Suprapubic skin (tissue), 4 donors: ENCODE measurements at regions not wholly inside any gene's neighbourhood (a gene's known extent, or its start where the extent isn't known, plus 50 kb on each side); places are given as distances from the start of the nearest gene placed in this dataset.

Experiments used
- DNase-seq, 2 donors: peaks; one replicate each; pipeline ENCODE4 v3.0.0-alpha.2; 2019; ENCODE audit warnings: low spot score in 2 of 2
- H3K27ac ChIP-seq: fragments of 200-600 bp; sonication (generic); one replicate; pipeline ENCODE4 v1.5.1; 2019
- H3K27me3 ChIP-seq: fragments of 200-600 bp; sonication (generic); one replicate; pipeline ENCODE4 v1.5.1; 2019
- H3K36me3 ChIP-seq: fragments of 200-600 bp; sonication (generic); one replicate; pipeline ENCODE4 v1.5.1; 2019
- H3K4me1 ChIP-seq: fragments of 200-600 bp; sonication (generic); one replicate; pipeline ENCODE4 v1.5.1; 2019
- H3K4me3 ChIP-seq: fragments of 200-600 bp; sonication (generic); one replicate; pipeline ENCODE4 v1.5.1; 2019; ENCODE audit warnings: mild to moderate bottlenecking
- H3K9me3 ChIP-seq: fragments of 200-600 bp; sonication (generic); one replicate; pipeline ENCODE4 v1.5.1; 2019
- CTCF ChIP-seq, 2 donors: fragments of 200-600 bp in 1 of 2; fragments of 450-650 bp in 1 of 2; sonication (generic) in 1 of 2; IDR thresholded peaks; one replicate each; pipeline ENCODE4 v1.5.1; 2016 to 2019; ENCODE audit warnings: antibody characterized with exemption in 2 of 2, mild to moderate bottlenecking in 1 of 2, moderate library complexity in 1 of 2
- EP300 ChIP-seq: sonication (generic); formaldehyde crosslinking; IDR thresholded peaks from one replicate; pipeline ENCODE4 v1.6.1; 2017; ENCODE audit warnings: antibody characterized with exemption
- POLR2A ChIP-seq, 2 donors: fragments of 450-650 bp; IDR thresholded peaks; one replicate each; pipeline ENCODE4 v1.6.1; 2017; ENCODE audit warnings: antibody characterized with exemption in 2 of 2, mild to moderate bottlenecking in 2 of 2, moderate library complexity in 2 of 2
- POLR2AphosphoS5 ChIP-seq, 3 donors: sonication (generic); formaldehyde crosslinking; IDR thresholded peaks; one replicate each; pipeline ENCODE4 v1.6.1; 2017; ENCODE audit warnings: antibody characterized with exemption in 3 of 3
- WGBS: methylation state at CpG from one replicate; pipeline ENCODE4 v1.1.5; 2018; 5-methylcytosine and 5-hydroxymethylcytosine counted together

GRCh38 chr5:87899721-87900131 is 368.9 kb downstream of the TMEM161B start:
- WGBS = 24% methylated on average over 3 of the region's 3 CpGs
- no peaks in the 10 kb centered on the region for H3K27me3 ChIP-seq
- no peaks in the 10 kb centered on the region for H3K9me3 ChIP-seq
- H3K4me1 ChIP-seq = peaks cover 4% of the 10 kb centered on the region
- no peak overlapping the region for H3K4me3 ChIP-seq
- peak in 1 of 2 donors; percentile 52 for DNase-seq
- TF ChIP-seq CTCF (IDR thresholded peaks at IDR 0.05) (no peak), POLR2A (IDR thresholded peaks at IDR 0.05) (no peak), EP300 (no peak)
- H3K27ac ChIP-seq = peak overlapping the region; percentile 56
- no peaks in the 10 kb centered on the region for H3K36me3 ChIP-seq

GRCh38 chr5:87899208-87899661 is 369.4 kb downstream of the TMEM161B start:
- TF ChIP-seq EP300 (no peak), POLR2AphosphoS5 (IDR thresholded peaks at IDR 0.05) (no peak), POLR2A (IDR thresholded peaks at IDR 0.05) (no peak), CTCF (IDR thresholded peaks at IDR 0.05) (no peak)
- peaks cover 4% of the 10 kb centered on the region for H3K4me1 ChIP-seq
- H3K27ac ChIP-seq = peak overlapping the region; percentile 56
- no peak overlapping the region for H3K4me3 ChIP-seq
- no peaks in the 10 kb centered on the region for H3K9me3 ChIP-seq
- H3K36me3 ChIP-seq = no peaks in the 10 kb centered on the region
- no peak for DNase-seq
- no peaks in the 10 kb centered on the region for H3K27me3 ChIP-seq
- WGBS = 49% methylated on average over 4 of the region's 4 CpGs

GRCh38 chr5:87898574-87898973 is 370.1 kb downstream of the TMEM161B start:
- H3K4me3 ChIP-seq = no peak overlapping the region
- peaks cover 4% of the 10 kb centered on the region for H3K4me1 ChIP-seq
- TF ChIP-seq POLR2A (IDR thresholded peaks at IDR 0.05) (no peak), EP300 (no peak), POLR2AphosphoS5 (IDR thresholded peaks at IDR 0.05) (no peak), CTCF (IDR thresholded peaks at IDR 0.05) (no peak)
- H3K27me3 ChIP-seq = no peaks in the 10 kb centered on the region
- 77% methylated on average over 6 of the region's 6 CpGs for WGBS
- DNase-seq = no peak
- no peaks in the 10 kb centered on the region for H3K9me3 ChIP-seq
- H3K27ac ChIP-seq = no peak overlapping the region
- no peaks in the 10 kb centered on the region for H3K36me3 ChIP-seq

GRCh38 chr5:87888139-87888538 is 380.5 kb downstream of the TMEM161B start:
- DNase-seq = no peak
- TF ChIP-seq CTCF (IDR thresholded peaks at IDR 0.05) = no peak
- WGBS = 49% methylated on average over 2 of the region's 2 CpGs
- H3K27me3 ChIP-seq = no peaks in the 10 kb centered on the region
- H3K4me3 ChIP-seq = no peak overlapping the region
- H3K27ac ChIP-seq = no peak overlapping the region
- no peaks in the 10 kb centered on the region for H3K36me3 ChIP-seq
- no peaks in the 10 kb centered on the region for H3K9me3 ChIP-seq
- no peaks in the 10 kb centered on the region for H3K4me1 ChIP-seq

GRCh38 chr5:87887247-87887646 is 381.4 kb downstream of the TMEM161B start:
- no peaks in the 10 kb centered on the region for H3K9me3 ChIP-seq
- 88% methylated on average over 2 of the region's 2 CpGs for WGBS
- H3K4me3 ChIP-seq = no peak overlapping the region
- DNase-seq = no peak
- H3K36me3 ChIP-seq = no peaks in the 10 kb centered on the region
- H3K27ac ChIP-seq = no peak overlapping the region
- no peak for TF ChIP-seq POLR2AphosphoS5 (IDR thresholded peaks at IDR 0.05)
- TF ChIP-seq POLR2A (IDR thresholded peaks at IDR 0.05) = no peak
- no peaks in the 10 kb centered on the region for H3K27me3 ChIP-seq
- H3K4me1 ChIP-seq = no peaks in the 10 kb centered on the region

- Histone ChIP-seq H3K9me3 (no peaks in the 10 kb centered on the region), H3K36me3 (no peaks in the 10 kb centered on the region), H3K27ac (no peak overlapping the region), H3K4me1 (no peaks in the 10 kb centered on the region), H3K4me3 (no peak overlapping the region), H3K27me3 (no peaks in the 10 kb centered on the region)
- no peak for DNase-seq
- TF ChIP-seq EP300 = no peak
- TF ChIP-seq POLR2A (IDR thresholded peaks at IDR 0.05) = no peak
- no peak for TF ChIP-seq CTCF (IDR thresholded peaks at IDR 0.05)
- no peak for TF ChIP-seq POLR2AphosphoS5 (IDR thresholded peaks at IDR 0.05)
- 10% methylated on average over 1 of the region's 1 CpG for WGBS
Measured at GRCh38 chr5:87886164-87886563, 382.5 kb downstream of the TMEM161B start.
